CD4-positive, CD25-positive, alpha-beta regulatory T cell (primary cell): ENCODE measurements at regions not wholly inside any gene's neighbourhood (a gene's known extent, or its start where the extent isn't known, plus 50 kb on each side); places are given as distances from the start of the nearest gene placed in this dataset.
A peak's percentile ranks its signal among the peaks of the same experiment; 100 is the strongest.

Source experiments
- ATAC-seq, 2 donors: fragments of 150-1000 bp; cut with Tn5 transposase; one replicate each; pipeline ENCODE4 v1.10.0; 2021; ENCODE audit warnings: low read depth in 2 of 2, moderate number of reproducible peaks in 2 of 2, moderate library complexity in 1 of 2
- DNase-seq, 3 donors: peaks; one replicate each; pipeline versions ENCODE4 v3.0.0 to v3.0.0-alpha.2; 2012 to 2022; ENCODE audit warnings: mixed read lengths in 1 of 3
- H3K27ac ChIP-seq: one replicate; pipeline ENCODE4 v1.7.0; 2013; ENCODE audit warnings: mild to moderate bottlenecking, low read length; ENCODE audit not compliant: insufficient read depth, poor library complexity, severe bottlenecking
- H3K27me3 ChIP-seq: one replicate; pipeline ENCODE4 v1.7.0; 2013; ENCODE audit warnings: low read length; ENCODE audit not compliant: control insufficient read depth, insufficient read depth
- H3K36me3 ChIP-seq: one replicate; pipeline ENCODE4 v1.7.0; 2013; ENCODE audit warnings: mild to moderate bottlenecking, low read length, moderate library complexity; ENCODE audit not compliant: control insufficient read depth, insufficient read depth
- H3K4me1 ChIP-seq: 2 replicates; pipeline ENCODE4 v1.7.0; 2013; ENCODE audit warnings: mild to moderate bottlenecking, low read length; ENCODE audit not compliant: insufficient read depth, control insufficient read depth, poor library complexity, severe bottlenecking
- H3K4me3 ChIP-seq: one replicate; pipeline ENCODE4 v1.7.0; 2013; ENCODE audit warnings: low read depth, mild to moderate bottlenecking, low read length, moderate library complexity
- H3K9me3 ChIP-seq, 2 experiments: 1 replicate in 1 of 2; 2 replicates in 1 of 2; pipeline ENCODE4 v1.7.0; 2013; ENCODE audit warnings: low read length in 2 of 2, mild to moderate bottlenecking in 1 of 2, moderate library complexity in 1 of 2; ENCODE audit not compliant: control insufficient read depth in 2 of 2
- H3K27ac Mint-ChIP-seq, 3 donors: one replicate each; pipeline ENCODE4 v1.8.0; 2020 to 2022; ENCODE audit warnings: mild to moderate bottlenecking in 3 of 3, mixed read lengths in 3 of 3, moderate library complexity in 2 of 3
- H3K27me3 Mint-ChIP-seq: one replicate; pipeline ENCODE4 v1.8.0; 2022; ENCODE audit warnings: mild to moderate bottlenecking, mixed read lengths
- H3K36me3 Mint-ChIP-seq: one replicate; pipeline ENCODE4 v1.8.0; 2020; ENCODE audit warnings: mixed read lengths
- H3K4me1 Mint-ChIP-seq, 4 donors: one replicate each; pipeline ENCODE4 v1.8.0; 2020 to 2022; ENCODE audit warnings: mixed read lengths in 4 of 4, mild to moderate bottlenecking in 1 of 4
- H3K4me3 Mint-ChIP-seq, 4 donors: one replicate each; pipeline ENCODE4 v1.8.0; 2020 to 2022; ENCODE audit warnings: mild to moderate bottlenecking in 4 of 4, mixed read lengths in 4 of 4, moderate library complexity in 3 of 4
- H3K9me3 Mint-ChIP-seq, 7 donors: one replicate each; pipeline ENCODE4 v1.8.0; 2020 to 2022; ENCODE audit warnings: mixed read lengths in 7 of 7, mild to moderate bottlenecking in 3 of 7, moderate library complexity in 2 of 7

DNA sequence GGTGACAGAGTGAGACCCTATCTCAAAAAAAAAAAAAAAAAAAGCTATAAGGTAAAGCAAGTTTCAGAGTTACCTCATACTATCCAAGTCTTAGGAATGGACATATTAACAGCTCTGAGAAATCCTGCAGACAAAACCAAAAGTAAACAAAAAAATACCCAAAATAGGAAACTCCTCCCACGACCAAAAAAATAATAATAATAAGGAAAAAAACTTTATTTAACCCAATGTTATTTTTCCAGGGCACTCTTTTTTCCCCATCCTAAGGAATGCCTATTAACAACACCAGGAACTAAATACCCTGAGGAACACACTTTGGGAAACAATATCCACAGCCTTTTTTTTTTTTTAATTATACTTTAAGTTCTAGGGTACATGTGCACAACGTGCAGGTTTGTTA lies 135.5 kb upstream of the CCND2 start:
- DNase-seq: no peak
- H3K27me3 Mint-ChIP-seq: no peaks in the 10 kb centered on the region
- H3K4me3 ChIP-seq: no peak overlapping the region
- no peaks in the 10 kb centered on the region for H3K27me3 ChIP-seq
- peaks cover 25 to 58% (median 43%) of the 10 kb centered on the region in 4 donors for H3K4me1 Mint-ChIP-seq
- no peak overlapping the region for H3K27ac ChIP-seq
- ATAC-seq: no peak
- no peaks in the 10 kb centered on the region for H3K36me3 ChIP-seq
- no peak overlapping the region for H3K27ac Mint-ChIP-seq
- peaks cover 4% of the 10 kb centered on the region for H3K36me3 Mint-ChIP-seq
- H3K4me3 Mint-ChIP-seq: no peak overlapping the region
- H3K4me1 ChIP-seq: peaks cover 46% of the 10 kb centered on the region
- H3K9me3 ChIP-seq: no peaks in the 10 kb centered on the region
- H3K9me3 Mint-ChIP-seq: peaks cover 0 to 1% (median 0%) of the 10 kb centered on the region in 7 donors

DNA sequence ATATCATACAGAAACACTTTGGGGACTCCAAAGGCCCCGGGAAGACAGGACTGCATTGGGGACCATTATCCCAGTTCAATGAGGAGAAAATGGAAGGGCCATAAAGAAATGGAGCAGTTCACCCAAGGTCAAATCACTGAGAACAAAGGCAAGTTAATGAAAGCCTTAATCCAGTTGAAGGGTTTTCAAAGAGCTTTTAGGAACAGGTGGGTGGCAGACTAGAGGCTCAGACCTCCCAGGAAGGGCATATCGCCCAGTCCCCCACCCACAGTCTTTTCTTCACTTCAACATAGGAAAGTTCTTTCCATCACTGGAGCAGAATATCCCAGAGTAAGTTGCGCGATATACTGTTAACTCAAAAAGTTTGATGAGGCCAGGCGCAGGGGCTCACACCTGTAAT lies 136.1 kb upstream of the CCND2 start:
- no peaks in the 10 kb centered on the region for H3K9me3 ChIP-seq
- H3K36me3 ChIP-seq: no peaks in the 10 kb centered on the region
- H3K4me1 Mint-ChIP-seq: peaks cover 22 to 51% (median 40%) of the 10 kb centered on the region in 4 donors
- DNase-seq (no peak), ATAC-seq (no peak)
- H3K4me3 ChIP-seq: no peak overlapping the region
- H3K27me3 Mint-ChIP-seq: no peaks in the 10 kb centered on the region
- H3K27ac Mint-ChIP-seq: peak overlapping the region in 1 of 3 donors; percentile 89
- peaks cover 40% of the 10 kb centered on the region for H3K4me1 ChIP-seq
- no peak overlapping the region for H3K4me3 Mint-ChIP-seq
- peaks cover 0 to 1% (median 0%) of the 10 kb centered on the region in 7 donors for H3K9me3 Mint-ChIP-seq
- no peak overlapping the region for H3K27ac ChIP-seq
- peaks cover 4% of the 10 kb centered on the region for H3K36me3 Mint-ChIP-seq
- H3K27me3 ChIP-seq: no peaks in the 10 kb centered on the region

DNA sequence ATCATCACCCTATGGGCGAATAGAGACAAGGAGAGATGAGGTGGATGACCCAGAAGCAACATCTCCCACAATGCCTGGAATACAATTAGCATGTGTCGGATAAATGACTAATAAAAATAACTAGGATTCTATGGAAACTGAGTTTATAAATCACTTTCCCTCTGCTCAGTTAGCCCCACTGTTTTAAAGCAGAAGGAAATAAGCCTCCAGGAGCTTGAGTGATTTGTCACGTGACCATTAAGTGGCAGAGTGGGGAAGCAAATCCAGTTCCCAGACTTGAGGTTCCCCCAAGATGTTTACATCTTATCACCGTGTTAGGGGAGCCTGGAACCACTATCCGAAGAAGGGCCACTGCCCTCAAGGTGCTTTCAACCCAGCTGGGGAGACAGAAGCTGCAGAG lies 136.5 kb upstream of the CCND2 start:
- Histone ChIP-seq H3K27ac (no peak overlapping the region), H3K4me1 (peaks cover 38% of the 10 kb centered on the region), H3K36me3 (no peaks in the 10 kb centered on the region), H3K9me3 (no peaks in the 10 kb centered on the region), H3K27me3 (no peaks in the 10 kb centered on the region), H3K4me3 (no peak overlapping the region)
- no peak overlapping the region for H3K4me3 Mint-ChIP-seq
- no peaks in the 10 kb centered on the region for H3K27me3 Mint-ChIP-seq
- H3K9me3 Mint-ChIP-seq: peaks cover 0 to 1% (median under 1%) of the 10 kb centered on the region in 7 donors
- DNase-seq (no peak), ATAC-seq (no peak)
- H3K27ac Mint-ChIP-seq: peak overlapping the region in 1 of 3 donors; percentile 89
- H3K4me1 Mint-ChIP-seq: peaks cover 20 to 51% (median 38%) of the 10 kb centered on the region in 4 donors
- peaks cover 4% of the 10 kb centered on the region for H3K36me3 Mint-ChIP-seq

DNA sequence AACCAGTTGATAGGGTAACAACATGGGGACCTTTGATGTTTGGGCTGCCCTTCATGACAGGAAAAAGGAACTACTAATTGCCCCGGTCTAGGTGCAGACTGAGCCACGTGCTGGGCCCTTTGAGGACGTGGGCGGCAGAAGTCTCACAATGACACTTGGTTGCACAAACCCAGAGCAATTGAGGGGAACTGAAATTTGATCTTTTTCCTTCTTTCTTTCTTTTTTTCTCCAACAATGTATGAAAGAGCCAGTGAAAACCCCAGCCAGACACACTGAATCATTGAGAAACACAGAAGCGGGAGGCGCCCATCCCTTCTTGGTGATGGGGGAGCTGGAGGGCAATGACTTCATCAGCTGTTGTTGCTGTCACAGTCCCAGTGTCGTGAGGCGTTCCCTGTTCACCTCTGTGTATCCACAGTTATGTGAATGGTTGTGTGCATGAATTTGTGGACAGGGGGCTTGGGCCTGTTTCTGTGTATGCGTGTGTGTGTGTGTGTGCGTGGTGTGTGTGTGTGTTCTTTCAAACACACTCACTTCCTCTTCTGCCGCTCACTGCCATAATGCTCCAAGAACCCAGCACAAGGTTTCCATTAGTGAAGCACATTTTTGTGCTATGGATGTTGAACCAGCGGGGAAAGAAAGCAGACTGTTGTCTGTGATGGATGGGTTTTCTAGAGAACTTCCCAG lies 137.5 kb upstream of the CCND2 start:
- no peak overlapping the region for H3K27ac ChIP-seq
- no peak overlapping the region for H3K4me3 Mint-ChIP-seq
- H3K27me3 ChIP-seq: no peaks in the 10 kb centered on the region
- H3K9me3 ChIP-seq: no peaks in the 10 kb centered on the region
- H3K36me3 Mint-ChIP-seq: peaks cover 7% of the 10 kb centered on the region
- H3K9me3 Mint-ChIP-seq: peaks cover 0 to 5% (median 1%) of the 10 kb centered on the region in 7 donors
- H3K4me1 ChIP-seq: peaks cover 30% of the 10 kb centered on the region
- peak overlapping the region; percentile 0 to 89 (median 56) for H3K27ac Mint-ChIP-seq
- H3K36me3 ChIP-seq: no peaks in the 10 kb centered on the region
- ATAC-seq: peak; percentile 57 to 58
- no peaks in the 10 kb centered on the region for H3K27me3 Mint-ChIP-seq
- no peak overlapping the region for H3K4me3 ChIP-seq
- DNase-seq: peak in 1 of 3 donors; percentile 77
- peaks cover 16 to 42% (median 31%) of the 10 kb centered on the region in 4 donors for H3K4me1 Mint-ChIP-seq

DNA sequence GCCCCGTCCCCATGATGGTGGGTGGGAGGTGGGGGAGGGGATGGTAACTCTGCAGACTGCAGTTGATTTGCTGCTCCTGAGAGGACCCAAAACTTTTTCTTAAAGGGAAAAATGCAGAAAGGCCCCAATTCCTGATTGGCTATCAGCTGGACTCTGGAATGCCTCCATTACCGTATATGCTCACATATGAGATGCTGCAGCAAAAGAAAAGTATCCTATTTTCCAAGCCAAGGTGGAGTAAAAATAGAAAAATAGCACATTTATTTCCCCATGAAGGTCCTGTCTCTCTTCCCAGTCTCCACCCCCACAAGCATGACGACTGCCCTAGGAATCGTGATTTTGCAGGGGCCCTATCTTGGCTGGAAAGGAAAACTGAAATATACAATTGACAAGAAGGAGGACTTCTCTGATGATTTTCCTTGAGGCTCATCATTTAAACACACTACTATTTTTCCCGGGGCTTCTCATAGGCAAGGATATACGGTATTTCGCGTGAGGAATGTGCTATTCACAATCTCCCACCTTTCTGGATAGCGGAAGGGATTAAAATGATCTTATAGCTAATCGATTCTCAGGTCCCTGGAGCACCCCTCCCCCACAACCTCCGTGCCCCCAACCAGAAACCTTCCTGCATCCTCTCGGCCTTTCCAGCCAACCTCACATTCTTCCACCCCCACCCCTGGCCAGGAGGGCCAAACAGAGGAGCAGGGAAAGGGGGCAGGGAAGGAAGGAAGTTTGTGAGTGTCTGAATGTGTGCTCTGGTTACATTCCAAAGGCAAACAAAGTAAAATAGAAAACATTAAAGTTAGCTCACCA lies 138.9 kb upstream of the CCND2 start:
- no peak overlapping the region for H3K4me3 Mint-ChIP-seq
- H3K27ac Mint-ChIP-seq: peak overlapping the region in 2 of 3 donors; percentile 57 to 89

DNA sequence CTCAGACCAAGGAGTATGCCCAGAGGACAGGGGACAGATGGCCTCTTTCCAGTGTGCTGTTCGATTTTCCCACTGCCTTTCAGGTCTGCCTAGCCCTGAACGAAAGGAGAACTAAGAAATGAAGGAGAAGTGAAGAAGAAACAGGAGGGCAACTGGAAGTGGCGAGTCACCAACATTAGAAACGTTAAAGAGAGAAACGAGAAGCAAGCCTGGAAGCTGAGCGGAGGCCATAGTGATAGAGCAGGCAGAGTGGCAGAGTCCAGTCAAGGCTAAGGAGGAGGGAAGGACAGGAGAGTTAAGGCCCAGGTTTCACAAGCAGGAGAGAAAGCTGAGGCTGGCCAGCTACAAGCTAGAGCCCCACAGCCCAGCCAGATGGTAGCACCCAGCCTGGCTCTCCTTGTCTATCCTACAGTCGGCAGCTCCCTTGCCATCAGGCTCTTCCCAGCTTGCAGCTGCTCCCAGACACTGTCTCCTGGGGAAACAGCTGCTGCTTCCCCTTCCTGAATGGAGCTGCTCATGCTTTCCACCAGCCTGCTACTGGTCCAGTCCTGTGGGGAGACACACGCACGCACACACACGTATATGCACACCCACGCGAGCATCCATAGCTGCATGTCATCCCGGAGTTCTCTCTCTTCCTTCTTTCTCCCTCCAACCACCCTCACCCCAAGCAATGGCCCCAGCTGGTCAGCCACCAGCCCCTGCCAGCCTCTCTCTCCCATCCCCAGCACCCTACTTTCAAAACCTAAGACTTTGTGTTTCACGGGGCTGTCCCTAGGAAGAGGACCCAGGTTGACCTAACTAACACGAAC lies 139.7 kb upstream of the CCND2 start:
- DNase-seq: no peak
- Mint-ChIP-seq H3K36me3 (peaks cover 7% of the 10 kb centered on the region), H3K9me3 (peaks cover 0 to 5% (median 1%) of the 10 kb centered on the region in 7 donors), H3K27ac (peak overlapping the region in 1 of 3 donors; percentile 42), H3K4me3 (peak overlapping the region in 1 of 4 donors; percentile 8), H3K27me3 (no peaks in the 10 kb centered on the region), H3K4me1 (peaks cover 12 to 22% (median 17%) of the 10 kb centered on the region in 4 donors)
- Histone ChIP-seq H3K27me3 (no peaks in the 10 kb centered on the region), H3K27ac (no peak overlapping the region), H3K4me3 (no peak overlapping the region), H3K36me3 (no peaks in the 10 kb centered on the region), H3K9me3 (no peaks in the 10 kb centered on the region), H3K4me1 (peaks cover 15% of the 10 kb centered on the region)
- no peak for ATAC-seq

More for the DNA sequence above, 138.9 kb upstream of the CCND2 start:
- no peak overlapping the region for H3K27ac ChIP-seq
- DNase-seq: no peak
- H3K36me3 ChIP-seq: no peaks in the 10 kb centered on the region
- Mint-ChIP-seq H3K27me3 (no peaks in the 10 kb centered on the region), H3K4me1 (peaks cover 16 to 30% (median 24%) of the 10 kb centered on the region in 4 donors), H3K36me3 (peaks cover 7% of the 10 kb centered on the region), H3K9me3 (peaks cover 0 to 5% (median 1%) of the 10 kb centered on the region in 7 donors)
- H3K9me3 ChIP-seq: no peaks in the 10 kb centered on the region
- no peak overlapping the region for H3K4me3 ChIP-seq
- no peaks in the 10 kb centered on the region for H3K27me3 ChIP-seq
- H3K4me1 ChIP-seq: peaks cover 21% of the 10 kb centered on the region
- ATAC-seq: no peak

DNA sequence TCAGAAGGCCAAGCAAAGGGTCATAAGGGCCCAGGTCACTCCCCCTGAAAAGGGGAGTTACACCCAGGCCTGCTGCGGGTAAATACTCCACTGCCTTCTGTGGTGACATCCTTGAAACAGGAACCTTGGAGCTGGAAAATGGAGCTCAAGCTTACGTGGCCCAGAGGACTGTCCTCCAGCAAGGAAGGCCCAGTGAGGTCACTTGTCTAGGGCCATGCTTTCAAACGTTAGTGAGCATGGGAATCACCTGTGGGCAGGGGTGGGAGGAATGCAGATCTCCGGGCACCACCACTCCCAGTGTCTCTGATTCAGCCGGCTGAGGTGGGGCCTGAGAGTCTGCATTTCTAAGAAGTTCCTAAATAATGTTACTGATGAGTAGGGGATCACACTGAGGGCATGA lies 140.5 kb upstream of the CCND2 start:
- Histone ChIP-seq H3K9me3 (no peaks in the 10 kb centered on the region), H3K36me3 (no peaks in the 10 kb centered on the region), H3K4me1 (peaks cover 15% of the 10 kb centered on the region), H3K4me3 (no peak overlapping the region), H3K27ac (no peak overlapping the region), H3K27me3 (no peaks in the 10 kb centered on the region)
- no peaks in the 10 kb centered on the region for H3K27me3 Mint-ChIP-seq
- H3K9me3 Mint-ChIP-seq: peaks cover 0 to 5% (median 1%) of the 10 kb centered on the region in 7 donors
- H3K4me3 Mint-ChIP-seq: no peak overlapping the region
- no peak for DNase-seq
- peaks cover 7% of the 10 kb centered on the region for H3K36me3 Mint-ChIP-seq
- ATAC-seq: no peak
- peak overlapping the region in 1 of 3 donors; percentile 42 for H3K27ac Mint-ChIP-seq
- H3K4me1 Mint-ChIP-seq: peaks cover 12 to 21% (median 17%) of the 10 kb centered on the region in 4 donors
